IMR-90 (cell line): ENCODE measurements at regions not wholly inside any gene's neighbourhood (a gene's known extent, or its start where the extent isn't known, plus 50 kb on each side); places are given as distances from the start of the nearest gene placed in this dataset.

ENCODE experiments used
- CEBPB ChIP-seq: IDR thresholded peaks from 2 replicates; pipeline ENCODE4 v1.6.1; 2012; ENCODE audit warnings: low read depth, low read length, improper control_type of control experiment
- MAFK ChIP-seq: IDR thresholded peaks from 2 replicates; pipeline ENCODE4 v1.6.1; 2012; ENCODE audit warnings: low read depth, low read length, improper control_type of control experiment
- MXI1 ChIP-seq: IDR thresholded peaks from 2 replicates; pipeline ENCODE4 v1.6.1; 2012; ENCODE audit warnings: low read depth, mild to moderate bottlenecking, low read length, moderate library complexity, borderline replicate concordance
- POLR2A ChIP-seq: IDR thresholded peaks from 2 replicates; pipeline ENCODE4 v1.6.1; 2012; ENCODE audit warnings: mild to moderate bottlenecking, low read depth, low read length
- RAD21 ChIP-seq: IDR thresholded peaks from 2 replicates; pipeline ENCODE4 v1.6.1; 2012; ENCODE audit warnings: low read length, improper control_type of control experiment
- RFX5 ChIP-seq: IDR thresholded peaks from 2 replicates; pipeline ENCODE4 v1.8.0; 2012; ENCODE audit warnings: low read depth, mild to moderate bottlenecking, low read length, moderate library complexity
- SMC3 ChIP-seq: fragments of 150-350 bp; IDR thresholded peaks from 2 replicates; pipeline ENCODE4 v1.6.1; 2016; ENCODE audit warnings: low read depth, mild to moderate bottlenecking, antibody characterized with exemption, low read length, moderate library complexity
- TF ChIP-seq, protein P1 (sequence below): conservative IDR thresholded peaks from 2 replicates; pipeline ENCODE4 v1.5.1; 2012; ENCODE audit warnings: mild to moderate bottlenecking, low read depth, low read length, improper control_type of control experiment
- TF ChIP-seq, protein P2 (sequence below): fragments of 150-350 bp; IDR thresholded peaks from 2 replicates; pipeline ENCODE4 v1.6.1; 2016; ENCODE audit warnings: low read depth, mild to moderate bottlenecking, low read length, moderate library complexity, borderline replicate concordance
- TF ChIP-seq, protein P3 (sequence below): fragments of 150-350 bp; IDR thresholded peaks from 2 replicates; pipeline ENCODE4 v1.6.1; 2017; ENCODE audit warnings: mild to moderate bottlenecking, antibody characterized with exemption, low read length, low read depth

DNA sequence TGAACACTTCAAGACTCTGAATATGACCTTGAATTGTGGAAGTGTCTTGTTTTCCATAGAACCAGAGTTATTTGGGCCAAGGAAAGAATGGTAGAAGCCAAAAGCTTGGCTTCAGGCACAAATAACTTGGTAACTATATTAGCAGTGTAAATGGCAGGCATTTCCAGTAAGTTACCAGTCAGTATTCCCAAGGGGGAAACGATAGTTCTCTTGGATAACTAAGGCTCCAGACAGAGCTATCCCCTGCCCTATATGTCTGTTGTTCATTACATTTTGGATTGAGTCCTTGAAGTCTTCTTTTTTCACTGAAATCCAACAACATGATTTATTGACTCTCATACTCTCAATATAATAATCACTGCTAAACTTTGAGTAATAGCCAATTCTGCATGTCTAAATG lies 364.1 kb downstream of the MAGEB5 start:
- no peak for TF ChIP-seq POLR2A
- TF ChIP-seq, protein P1, sequence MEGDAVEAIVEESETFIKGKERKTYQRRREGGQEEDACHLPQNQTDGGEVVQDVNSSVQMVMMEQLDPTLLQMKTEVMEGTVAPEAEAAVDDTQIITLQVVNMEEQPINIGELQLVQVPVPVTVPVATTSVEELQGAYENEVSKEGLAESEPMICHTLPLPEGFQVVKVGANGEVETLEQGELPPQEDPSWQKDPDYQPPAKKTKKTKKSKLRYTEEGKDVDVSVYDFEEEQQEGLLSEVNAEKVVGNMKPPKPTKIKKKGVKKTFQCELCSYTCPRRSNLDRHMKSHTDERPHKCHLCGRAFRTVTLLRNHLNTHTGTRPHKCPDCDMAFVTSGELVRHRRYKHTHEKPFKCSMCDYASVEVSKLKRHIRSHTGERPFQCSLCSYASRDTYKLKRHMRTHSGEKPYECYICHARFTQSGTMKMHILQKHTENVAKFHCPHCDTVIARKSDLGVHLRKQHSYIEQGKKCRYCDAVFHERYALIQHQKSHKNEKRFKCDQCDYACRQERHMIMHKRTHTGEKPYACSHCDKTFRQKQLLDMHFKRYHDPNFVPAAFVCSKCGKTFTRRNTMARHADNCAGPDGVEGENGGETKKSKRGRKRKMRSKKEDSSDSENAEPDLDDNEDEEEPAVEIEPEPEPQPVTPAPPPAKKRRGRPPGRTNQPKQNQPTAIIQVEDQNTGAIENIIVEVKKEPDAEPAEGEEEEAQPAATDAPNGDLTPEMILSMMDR = no peak
- TF ChIP-seq, protein P2, sequence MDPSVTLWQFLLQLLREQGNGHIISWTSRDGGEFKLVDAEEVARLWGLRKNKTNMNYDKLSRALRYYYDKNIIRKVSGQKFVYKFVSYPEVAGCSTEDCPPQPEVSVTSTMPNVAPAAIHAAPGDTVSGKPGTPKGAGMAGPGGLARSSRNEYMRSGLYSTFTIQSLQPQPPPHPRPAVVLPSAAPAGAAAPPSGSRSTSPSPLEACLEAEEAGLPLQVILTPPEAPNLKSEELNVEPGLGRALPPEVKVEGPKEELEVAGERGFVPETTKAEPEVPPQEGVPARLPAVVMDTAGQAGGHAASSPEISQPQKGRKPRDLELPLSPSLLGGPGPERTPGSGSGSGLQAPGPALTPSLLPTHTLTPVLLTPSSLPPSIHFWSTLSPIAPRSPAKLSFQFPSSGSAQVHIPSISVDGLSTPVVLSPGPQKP = no peak
- no peak for TF ChIP-seq SMC3
- no peak for TF ChIP-seq RAD21
- TF ChIP-seq MXI1 = no peak
- TF ChIP-seq RFX5 = no peak
- TF ChIP-seq CEBPB = no peak
- TF ChIP-seq, protein P3, sequence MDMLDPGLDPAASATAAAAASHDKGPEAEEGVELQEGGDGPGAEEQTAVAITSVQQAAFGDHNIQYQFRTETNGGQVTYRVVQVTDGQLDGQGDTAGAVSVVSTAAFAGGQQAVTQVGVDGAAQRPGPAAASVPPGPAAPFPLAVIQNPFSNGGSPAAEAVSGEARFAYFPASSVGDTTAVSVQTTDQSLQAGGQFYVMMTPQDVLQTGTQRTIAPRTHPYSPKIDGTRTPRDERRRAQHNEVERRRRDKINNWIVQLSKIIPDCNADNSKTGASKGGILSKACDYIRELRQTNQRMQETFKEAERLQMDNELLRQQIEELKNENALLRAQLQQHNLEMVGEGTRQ = no peak
- no peak for TF ChIP-seq MAFK
